Stimulated activated CD4-positive, alpha-beta T cell treated with anti-CD3 and anti-CD28 coated beads, Interleukin-4, amount 100 ng/mL, for 24 hours (primary cell): ENCODE measurements at regions not wholly inside any gene's neighbourhood (a gene's known extent, or its start where the extent isn't known, plus 50 kb on each side); places are given as distances from the start of the nearest gene placed in this dataset.
"Not testable (repeated sequence)": the region's sequence is repeated elsewhere in the genome, so short reads cannot be mapped to it uniquely, and the experiment has no call there.

ENCODE experiments used
- DNase-seq: peaks from one replicate; pipeline ENCODE4 v3.0.0-alpha.2; 2020

DNA sequence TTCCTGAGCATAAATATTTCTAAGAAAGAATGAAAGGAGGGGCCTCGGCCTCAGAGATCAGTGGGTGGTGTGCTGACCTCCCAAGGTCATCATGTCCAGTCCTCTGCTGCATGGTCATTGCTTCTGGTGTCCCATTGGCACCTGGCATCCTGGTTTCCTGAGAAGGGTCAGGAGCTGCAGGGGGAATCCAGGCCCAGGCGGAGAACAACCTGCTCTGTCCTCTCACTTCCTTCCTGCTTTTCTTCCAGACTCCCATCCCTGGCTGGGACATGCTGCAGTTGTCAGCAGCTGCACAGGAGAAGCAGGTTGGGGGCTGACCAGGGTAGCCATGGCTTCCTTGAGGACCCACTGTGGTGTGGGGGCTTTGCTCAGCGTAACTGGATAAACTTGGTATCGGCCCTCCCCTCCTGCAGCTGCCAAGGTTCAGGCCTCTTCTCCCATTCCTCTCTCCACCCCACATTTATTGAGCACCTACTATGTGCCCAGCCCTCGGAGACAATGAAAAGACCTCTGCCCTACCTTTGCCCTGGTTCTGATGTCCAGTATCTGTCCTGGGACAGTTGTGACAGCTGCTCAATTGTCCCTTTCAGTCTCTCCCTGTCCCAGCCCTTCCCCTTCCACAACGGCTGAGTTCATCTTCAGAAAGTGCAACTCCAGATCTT is 155.2 kb downstream of the CEBPB start:
- no peak for DNase-seq

- no peak for DNase-seq
These were observed 156.0 kb downstream of the CEBPB start for GRCh38 chr20:50346374-50347283.

- no peak for DNase-seq
These were observed 156.8 kb downstream of the CEBPB start for GRCh38 chr20:50347284-50348063.

GRCh38 chr20:50348096-50348495 is 157.5 kb downstream of the CEBPB start:
- DNase-seq = no peak

DNA sequence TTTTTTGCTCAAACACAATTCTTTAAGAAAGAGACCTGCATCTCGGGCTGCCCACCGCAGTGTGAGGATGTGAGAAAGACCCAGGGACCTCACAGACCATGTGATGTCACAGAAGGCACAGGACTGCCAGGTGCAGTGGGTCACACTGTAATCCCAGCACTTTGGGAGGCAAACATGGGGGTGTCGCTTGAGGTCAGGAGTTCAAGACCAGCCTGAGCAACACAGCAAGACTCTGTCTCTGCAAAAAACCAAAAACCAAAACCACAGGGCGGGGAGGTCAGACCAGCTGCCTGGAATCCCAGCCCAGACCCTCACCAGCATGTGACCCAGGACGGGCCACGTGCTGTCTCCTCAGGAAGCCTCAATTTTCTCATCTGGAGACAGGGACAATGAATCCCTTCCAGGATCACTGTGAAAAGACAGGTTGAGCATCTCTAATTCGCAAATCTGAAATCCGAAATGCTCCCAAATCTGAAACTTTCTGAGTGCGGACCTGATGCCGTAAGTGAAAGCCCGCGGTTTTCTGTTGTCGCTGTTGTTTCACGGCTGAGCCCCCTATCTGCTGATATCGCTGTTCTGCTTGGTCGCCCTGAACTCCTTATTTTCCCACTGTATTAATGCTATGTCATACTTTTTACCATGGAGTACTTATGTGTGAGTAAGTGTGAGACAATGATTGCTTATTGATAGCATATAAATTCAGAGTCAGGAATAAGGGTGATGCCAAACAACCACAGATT is 159.5 kb upstream of the PTPN1 start:
- no peak for DNase-seq

DNA sequence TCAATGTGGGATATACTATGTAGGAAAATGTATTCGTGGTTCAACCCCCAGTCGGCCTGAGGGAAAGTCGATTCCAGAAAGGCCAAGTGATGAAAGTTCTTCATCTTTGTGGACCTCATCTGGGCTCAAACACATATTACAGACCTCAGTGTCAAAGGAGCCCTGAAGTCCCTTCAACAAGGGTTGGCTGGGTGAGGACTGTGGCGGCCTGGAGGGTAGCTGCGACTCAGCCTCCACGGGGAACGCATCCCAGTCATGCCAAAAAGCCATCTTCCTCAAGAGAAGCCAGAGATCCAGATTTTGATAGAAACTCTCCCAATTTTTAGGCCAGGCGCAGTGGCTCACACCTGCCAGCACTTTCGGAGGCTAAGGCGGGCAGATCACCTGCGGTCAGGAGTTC is 158.6 kb upstream of the PTPN1 start:
- no peak for DNase-seq

GRCh38 chr20:50353289-50353961 is 156.8 kb upstream of the PTPN1 start:
- DNase-seq = no peak

GRCh38 chr20:50354721-50355589 is 155.2 kb upstream of the PTPN1 start:
- DNase-seq = no peak

DNA sequence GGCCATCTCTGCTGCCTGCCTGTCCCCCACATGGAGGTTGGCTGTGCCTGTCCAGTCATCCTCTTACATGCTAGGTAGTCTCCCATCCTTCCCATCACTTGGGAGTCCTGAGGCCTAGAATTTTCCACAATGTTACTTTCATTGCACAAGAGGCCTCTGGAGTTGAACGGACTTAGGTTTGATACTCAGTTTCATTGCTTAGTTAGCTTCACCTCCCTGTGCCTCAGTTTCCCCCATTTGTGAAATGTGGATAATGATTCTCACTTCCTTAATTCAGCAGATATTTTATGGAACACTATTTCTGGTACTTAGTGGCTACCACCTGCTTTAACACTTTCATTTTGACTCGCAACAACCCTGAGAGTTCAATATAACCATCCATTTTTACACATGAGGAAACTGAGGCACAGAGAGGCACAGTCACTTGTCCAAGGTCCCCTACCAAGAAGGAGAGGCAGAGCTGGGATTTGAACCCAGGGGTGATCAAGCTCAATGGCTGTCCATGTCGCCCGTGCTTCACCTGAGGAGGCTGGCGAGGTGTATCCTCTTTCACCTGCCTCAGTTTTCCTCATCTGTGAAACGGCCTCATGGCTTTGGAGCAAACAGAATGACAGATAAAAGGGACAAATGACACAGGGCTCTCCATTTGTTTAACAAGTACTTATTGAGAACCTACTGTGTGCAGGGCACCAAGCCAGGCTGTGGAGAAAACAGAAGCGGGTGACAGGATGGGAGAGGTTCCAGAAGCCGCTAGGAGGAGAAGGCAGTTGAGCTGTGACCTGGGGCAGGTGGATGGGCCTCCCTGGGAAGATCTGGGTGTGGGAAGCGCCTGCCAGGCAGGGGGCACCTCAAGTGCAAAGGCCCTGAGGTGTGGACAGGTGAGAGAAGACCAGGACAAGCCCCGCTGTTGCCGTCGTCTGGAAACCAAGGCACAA is 154.3 kb upstream of the PTPN1 start:
- no peak for DNase-seq

DNA sequence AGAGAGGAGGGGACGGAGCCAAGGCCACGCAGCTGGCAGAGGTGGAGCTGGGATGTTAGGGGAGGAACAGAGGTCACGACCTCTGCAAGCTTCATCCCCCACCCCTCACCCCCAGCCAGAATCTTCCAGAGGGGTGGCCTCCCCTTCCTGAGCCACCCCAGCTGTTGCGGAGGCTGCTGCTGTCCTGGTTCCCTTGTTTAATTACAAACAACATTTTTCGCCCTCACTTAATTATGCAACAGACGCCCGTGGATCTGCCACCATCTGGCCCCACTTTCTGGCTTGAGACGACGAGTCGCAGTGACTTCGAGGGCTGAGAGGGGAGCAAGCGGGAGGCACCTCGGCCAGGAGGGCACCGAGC is 153.7 kb upstream of the PTPN1 start:
- DNase-seq = no peak

- DNase-seq = no peak
These were observed 153.0 kb upstream of the PTPN1 start for GRCh38 chr20:50356962-50357782.

DNA sequence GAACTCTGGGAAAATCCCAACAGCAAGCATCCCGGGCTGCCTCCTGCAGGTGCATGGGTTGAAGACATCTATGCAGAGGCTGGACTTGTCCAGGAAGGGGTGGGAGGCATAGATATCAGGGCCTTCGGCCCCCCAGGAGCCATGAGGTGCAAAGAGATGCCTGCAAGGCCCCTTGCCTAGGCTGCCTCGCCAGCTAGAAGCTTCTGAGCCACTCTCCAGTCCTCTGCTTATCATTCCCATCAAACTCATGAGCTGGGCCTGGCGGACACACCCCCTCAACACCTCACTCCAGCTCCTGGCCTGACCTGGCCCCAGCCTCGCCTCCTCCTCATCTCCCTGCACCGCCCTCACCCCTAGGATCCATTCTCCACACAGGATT is 152.4 kb upstream of the PTPN1 start:
- DNase-seq = no peak

DNA sequence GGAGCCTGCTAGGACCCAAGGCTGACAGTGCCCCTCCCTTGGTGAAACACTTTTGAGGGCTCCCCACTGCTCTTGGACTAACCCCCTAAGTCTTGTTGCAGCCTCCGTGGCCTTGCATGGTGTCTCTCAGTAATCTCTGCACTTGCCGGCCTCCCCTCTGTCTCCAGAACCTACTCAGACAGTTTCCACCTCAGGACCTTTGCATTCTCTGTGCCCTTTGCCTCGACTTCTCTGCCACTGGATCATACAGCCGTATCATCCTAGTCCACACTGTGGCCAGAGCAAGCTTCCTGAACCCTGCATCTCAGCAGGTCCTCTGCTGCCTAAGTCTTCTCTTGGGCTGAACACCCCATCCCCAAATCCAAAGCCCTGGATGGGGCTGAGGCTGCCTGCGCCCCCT is 152.0 kb upstream of the PTPN1 start:
- DNase-seq = no peak

GRCh38 chr20:50358971-50359370 is 151.2 kb upstream of the PTPN1 start:
- no peak for DNase-seq

DNA sequence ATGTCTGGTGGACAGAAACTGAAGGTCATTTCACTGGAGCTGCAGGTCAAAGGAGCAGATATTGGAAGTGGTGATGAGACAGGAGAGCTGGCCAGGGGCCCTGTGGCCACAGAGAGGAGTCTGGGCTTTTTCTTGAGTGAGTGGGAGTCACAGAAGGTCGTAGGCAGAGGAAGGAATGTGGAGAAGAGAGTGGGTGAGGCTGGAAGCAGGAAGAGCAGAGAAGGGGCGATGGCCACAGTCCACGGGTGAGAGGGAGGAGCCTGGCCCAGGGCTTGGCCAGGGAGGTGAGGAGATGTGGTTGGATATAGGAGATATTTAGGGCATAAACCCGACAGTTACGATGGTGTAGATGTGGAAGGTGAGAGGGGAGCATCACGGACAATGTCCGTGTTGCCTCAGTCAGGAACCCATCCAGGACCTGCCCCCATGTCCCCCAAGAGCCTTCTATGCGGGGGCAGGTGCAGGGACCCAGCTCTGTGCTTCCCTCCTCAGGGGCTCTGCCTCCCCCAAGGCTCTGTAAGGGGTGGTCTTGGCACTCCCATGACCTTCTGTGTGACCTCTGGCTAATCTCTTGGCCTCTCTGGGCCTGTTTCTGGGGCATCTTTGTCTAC is 150.5 kb upstream of the PTPN1 start:
- DNase-seq = no peak

DNA sequence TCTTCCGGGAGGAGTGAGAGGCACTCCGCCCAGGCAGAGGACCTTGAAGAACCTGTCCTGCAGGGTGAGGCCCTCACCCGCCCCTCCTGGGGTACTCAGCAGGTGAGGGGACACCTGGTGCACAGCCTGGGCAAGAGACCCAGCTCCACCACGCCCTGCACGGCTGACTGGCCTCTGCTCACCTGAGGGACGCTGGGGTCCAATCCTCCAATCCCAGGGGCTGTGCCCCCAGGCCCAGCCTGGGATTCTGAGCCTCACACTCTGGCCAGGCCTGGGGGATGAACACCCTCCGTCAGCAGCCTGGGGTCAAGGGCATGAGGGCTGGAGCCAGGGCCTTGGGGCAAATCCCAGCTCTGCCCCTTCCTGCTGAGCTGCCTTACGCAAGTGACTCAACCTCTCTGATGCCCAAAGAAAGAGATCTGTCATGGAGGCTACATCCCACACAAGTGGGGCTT is 149.9 kb upstream of the PTPN1 start:
- no peak for DNase-seq

- no peak for DNase-seq
These were observed 149.3 kb upstream of the PTPN1 start for GRCh38 chr20:50360921-50361320.

GRCh38 chr20:50362177-50362576 is 148.0 kb upstream of the PTPN1 start:
- DNase-seq = not testable (repeated sequence)

DNA sequence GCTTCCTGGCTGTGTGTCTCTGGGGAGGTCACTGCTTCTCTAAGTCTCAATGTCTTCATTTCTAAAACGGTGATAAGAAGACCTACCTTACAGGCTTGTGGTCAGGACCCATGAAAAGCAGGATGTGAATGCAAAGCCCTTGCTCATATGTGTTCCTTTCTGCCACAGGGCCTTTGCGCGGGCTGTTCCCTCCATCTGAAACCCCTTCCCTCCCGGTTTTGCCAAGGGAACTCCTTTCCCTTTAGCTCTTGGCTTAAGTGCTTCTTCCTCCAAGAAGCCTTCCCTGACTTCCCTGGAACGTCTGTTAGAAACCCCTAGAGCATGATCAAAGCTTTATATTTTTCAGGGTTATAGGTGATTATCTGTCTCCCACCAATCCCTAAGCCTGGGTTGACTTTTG is 147.2 kb upstream of the PTPN1 start:
- no peak for DNase-seq
